ENCODE measurements at regions not wholly inside any gene's neighbourhood (a gene's known extent, or its start where the extent isn't known, plus 50 kb on each side); places are given as distances from the start of the nearest gene placed in this dataset.

DNA sequence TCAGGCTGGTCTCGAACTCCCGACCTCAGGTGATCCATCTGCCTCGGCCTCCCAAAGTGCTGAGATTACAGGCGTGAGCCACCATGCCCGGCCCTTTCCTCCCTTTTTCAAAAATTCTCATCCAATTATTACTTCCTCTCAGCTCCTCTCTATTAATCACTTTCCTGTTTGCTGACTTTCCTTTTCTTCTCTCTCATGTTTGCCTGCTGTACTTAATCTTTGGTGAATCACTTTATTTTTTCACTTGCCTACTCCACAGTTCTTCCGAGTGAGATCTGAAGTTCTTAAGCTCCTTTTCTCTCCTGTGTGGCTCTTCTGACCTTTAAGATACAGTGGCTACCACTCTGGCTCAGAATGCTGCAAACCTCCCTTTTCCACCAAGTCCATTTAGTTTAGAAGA is 126.3 kb upstream of the SERTAD2 start:
- peak overlapping the region in 1 of 2 experiments; percentile 69; a peak in 2 of 4 replicates for H3K27ac ChIP-seq (ENCODE audit: low read depth in 2 of 2, low read length in 1 of 2)
- 85% methylated on average over 6 of the region's 6 CpGs for WGBS (ENCODE audit: low lambda C conversion rate)
- no peaks in the 10 kb centered on the region for H3K9me3 ChIP-seq
- H3K9me2 ChIP-seq = no peaks in the 10 kb centered on the region
- POLR2A ChIA-PET = no interaction called here
- peaks cover 32% of the 10 kb centered on the region for H3F3A ChIP-seq (replicated peaks; ENCODE audit: insufficient read depth)
- H3K4me3 ChIP-seq (ENCODE audit: low read depth in 2 of 2, low read length in 1 of 2) = no peak overlapping the region
- H3K4me1 ChIP-seq (ENCODE audit: control insufficient read depth in 1 of 2, insufficient read depth in 2 of 2, low read depth in 1 of 2, low read length in 1 of 2) = peaks cover 3 to 20% of the 10 kb centered on the region in 2 experiments; a peak in 2 of 4 replicates
- no peaks in the 10 kb centered on the region for H4K20me1 ChIP-seq (ENCODE audit: insufficient read depth)
- no peaks in the 10 kb centered on the region for H3K27me3 ChIP-seq (ENCODE audit: insufficient read depth)
- H3K79me2 ChIP-seq (ENCODE audit: insufficient read depth) = no peaks in the 10 kb centered on the region
- H2AFZ ChIP-seq (ENCODE audit: low read depth) = no peak overlapping the region
- H3K9ac ChIP-seq = no peak overlapping the region
- DNase-seq = no peak
- TF ChIP-seq POLR2AphosphoS5 (IDR thresholded peaks at IDR 0.05; ENCODE audit: low read depth, low read length) (no peak), TEAD4 (IDR thresholded peaks at IDR 0.05; ENCODE audit: borderline replicate concordance, insufficient read depth) (no peak), YY1 (IDR thresholded peaks at IDR 0.05; ENCODE audit: low read depth) (no peak), FOXM1 (IDR thresholded peaks at IDR 0.05; ENCODE audit: low read depth) (no peak), NRF1 (IDR thresholded peaks at IDR 0.05; ENCODE audit: low read depth, low read length) (no peak)
- TF ChIP-seq, protein P1, sequence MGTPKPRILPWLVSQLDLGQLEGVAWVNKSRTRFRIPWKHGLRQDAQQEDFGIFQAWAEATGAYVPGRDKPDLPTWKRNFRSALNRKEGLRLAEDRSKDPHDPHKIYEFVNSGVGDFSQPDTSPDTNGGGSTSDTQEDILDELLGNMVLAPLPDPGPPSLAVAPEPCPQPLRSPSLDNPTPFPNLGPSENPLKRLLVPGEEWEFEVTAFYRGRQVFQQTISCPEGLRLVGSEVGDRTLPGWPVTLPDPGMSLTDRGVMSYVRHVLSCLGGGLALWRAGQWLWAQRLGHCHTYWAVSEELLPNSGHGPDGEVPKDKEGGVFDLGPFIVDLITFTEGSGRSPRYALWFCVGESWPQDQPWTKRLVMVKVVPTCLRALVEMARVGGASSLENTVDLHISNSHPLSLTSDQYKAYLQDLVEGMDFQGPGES (IDR thresholded peaks at IDR 0.05; ENCODE audit: low read depth, low read length) = no peak
- CTCF ChIA-PET = interaction anchor here (0.9 to 1.3 kb wide), 3 partner anchors 8 to 257 kb away, joined by 3 to 4 read pairs (median 3); no protein-coding TSS in a partner anchor
- no peaks in the 10 kb centered on the region for H3K36me3 ChIP-seq (replicated peaks in 1 of 2; ENCODE audit: control insufficient read depth in 1 of 2, insufficient read depth in 2 of 2, low read length in 1 of 2)
- H3K4me2 ChIP-seq = no peak overlapping the region; the same call in 1 of the 2 replicates

DNA sequence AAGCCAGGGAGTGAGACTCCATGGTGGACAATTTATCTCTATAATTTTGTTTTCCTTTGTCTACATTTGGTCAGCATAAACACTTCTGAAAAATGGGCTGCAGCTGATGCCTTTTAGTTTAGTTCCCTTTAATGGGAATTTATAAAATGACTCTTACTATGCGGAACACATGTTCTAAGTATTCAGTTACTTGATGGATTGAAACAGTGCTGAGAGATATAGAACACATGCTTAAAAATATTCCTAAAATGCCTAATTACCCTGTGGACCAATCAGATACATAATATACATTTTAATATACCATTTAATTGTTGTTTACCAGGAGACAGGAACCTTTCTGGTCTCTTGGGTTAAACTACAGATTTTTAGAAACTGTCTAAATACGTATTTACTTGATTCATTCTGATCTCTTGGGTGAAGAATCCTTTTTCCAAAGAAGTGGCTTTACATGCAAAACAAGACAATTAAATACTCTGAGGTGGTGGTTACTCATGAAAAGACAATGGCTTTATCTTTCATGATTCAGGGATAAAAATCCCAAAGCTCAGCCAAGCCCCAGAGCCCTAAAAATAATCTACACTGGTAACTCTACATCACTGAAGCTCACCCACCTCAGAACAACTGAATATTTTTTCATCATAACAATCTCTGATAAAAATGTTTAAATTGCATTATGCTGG is 128.1 kb upstream of the SERTAD2 start:
- Histone ChIP-seq H3K4me1 (ENCODE audit: control insufficient read depth in 1 of 2, insufficient read depth in 2 of 2, low read depth in 1 of 2, low read length in 1 of 2) (peaks cover 3 to 20% of the 10 kb centered on the region in 2 experiments; a peak in 2 of 4 replicates), H3K9ac (0 out of 2 replicates have a peak overlapping the region, but pooled peaks have one; percentile 6), H3K4me2 (0 out of 2 replicates have a peak overlapping the region, but pooled peaks have one; percentile 8), H3K36me3 (replicated peaks in 1 of 2; ENCODE audit: control insufficient read depth in 1 of 2, insufficient read depth in 2 of 2, low read length in 1 of 2) (no peaks in the 10 kb centered on the region), H3K4me3 (ENCODE audit: low read depth in 2 of 2, low read length in 1 of 2) (no peak overlapping the region), H3K27me3 (ENCODE audit: insufficient read depth) (no peaks in the 10 kb centered on the region), H2AFZ (ENCODE audit: low read depth) (peak overlapping the region; percentile 50; the same call in 1 of the 2 replicates), H4K20me1 (ENCODE audit: insufficient read depth) (no peaks in the 10 kb centered on the region), H3K9me2 (no peaks in the 10 kb centered on the region), H3F3A (replicated peaks; ENCODE audit: insufficient read depth) (peaks cover 32% of the 10 kb centered on the region), H3K9me3 (no peaks in the 10 kb centered on the region), H3K27ac (ENCODE audit: low read depth in 2 of 2, low read length in 1 of 2) (peak overlapping the region in 1 of 2 experiments; percentile 35; a peak in 2 of 4 replicates), H3K79me2 (ENCODE audit: insufficient read depth) (no peaks in the 10 kb centered on the region)
- TF ChIP-seq FOSL2 (IDR thresholded peaks at IDR 0.05; ENCODE audit: borderline replicate concordance, low read depth) (peak; percentile 28; the same call in 1 of the 2 replicates), TEAD4 (IDR thresholded peaks at IDR 0.05; ENCODE audit: borderline replicate concordance, insufficient read depth) (peak; percentile 12; the same call in 1 of the 2 replicates), JUND (IDR thresholded peaks at IDR 0.05) (no peak)
- TF ChIP-seq, protein P2, sequence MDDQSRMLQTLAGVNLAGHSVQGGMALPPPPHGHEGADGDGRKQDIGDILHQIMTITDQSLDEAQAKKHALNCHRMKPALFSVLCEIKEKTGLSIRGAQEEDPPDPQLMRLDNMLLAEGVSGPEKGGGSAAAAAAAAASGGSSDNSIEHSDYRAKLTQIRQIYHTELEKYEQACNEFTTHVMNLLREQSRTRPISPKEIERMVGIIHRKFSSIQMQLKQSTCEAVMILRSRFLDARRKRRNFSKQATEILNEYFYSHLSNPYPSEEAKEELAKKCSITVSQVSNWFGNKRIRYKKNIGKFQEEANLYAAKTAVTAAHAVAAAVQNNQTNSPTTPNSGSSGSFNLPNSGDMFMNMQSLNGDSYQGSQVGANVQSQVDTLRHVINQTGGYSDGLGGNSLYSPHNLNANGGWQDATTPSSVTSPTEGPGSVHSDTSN (IDR thresholded peaks at IDR 0.05) = no peak
- ChIA-PET POLR2A (no interaction called here), CTCF (interaction anchor here (0.9 to 1.5 kb wide), 2 partner anchors 10 to 136 kb away, joined by 3 to 5 read pairs; no protein-coding TSS in a partner anchor)
- 80% methylated on average over 2 of the region's 2 CpGs for WGBS (ENCODE audit: low lambda C conversion rate)
- DNase-seq = no peak
